ENCODE measurements at regions not wholly inside any gene's neighbourhood (a gene's known extent, or its start where the extent isn't known, plus 50 kb on each side); places are given as distances from the start of the nearest gene placed in this dataset.
A peak's percentile ranks its signal among the peaks of the same experiment; 100 is the strongest.

GRCh38 chr10:118193642-118194041 lies 146.9 kb upstream of the RAB11FIP2 start:
- Histone ChIP-seq H3K36me3 (no peaks in the 10 kb centered on the region), H4K20me1 (no peaks in the 10 kb centered on the region), H3K27ac (no peak overlapping the region), H3K4me2 (no peak overlapping the region), H3K4me3 (no peak overlapping the region), H3K9ac (no peak overlapping the region), H3K4me1 (peaks cover 5% of the 10 kb centered on the region; the same call in 1 of the 2 replicates), H3K9me3 (no peaks in the 10 kb centered on the region), H3K27me3 (no peaks in the 10 kb centered on the region)
- TF ChIP-seq Cebpa-rat (IDR thresholded peaks at IDR 0.05): no peak

- peaks cover 19% of the 10 kb centered on the region for H3K9me3 ChIP-seq
- no peak overlapping the region for H3K4me2 ChIP-seq
- no peak overlapping the region for H3K27ac ChIP-seq
- no peaks in the 10 kb centered on the region for H3K27me3 ChIP-seq
- H4K20me1 ChIP-seq: no peaks in the 10 kb centered on the region
- no peak for TF ChIP-seq Cebpa-rat (IDR thresholded peaks at IDR 0.05)
- H3K9ac ChIP-seq: no peak overlapping the region
- H3K36me3 ChIP-seq: no peaks in the 10 kb centered on the region
- no peak overlapping the region for H3K4me3 ChIP-seq
- H3K4me1 ChIP-seq: no peaks in the 10 kb centered on the region
Observed at GRCh38 chr10:118181021-118181420, 134.3 kb upstream of the RAB11FIP2 start.

- no peaks in the 10 kb centered on the region for H3K27me3 ChIP-seq
- H3K9me3 ChIP-seq: peaks cover 9% of the 10 kb centered on the region; the same call in 1 of the 2 replicates
- no peak overlapping the region for H3K9ac ChIP-seq
Observed at GRCh38 chr10:118175148-118175547, 128.4 kb upstream of the RAB11FIP2 start.

GRCh38 chr10:118173296-118173695 lies 126.6 kb upstream of the RAB11FIP2 start:
- H3K9me3 ChIP-seq: no peaks in the 10 kb centered on the region
- H3K27ac ChIP-seq: no peak overlapping the region
- H4K20me1 ChIP-seq: no peaks in the 10 kb centered on the region
- no peak overlapping the region for H3K4me2 ChIP-seq
- no peak overlapping the region for H3K4me3 ChIP-seq
- TF ChIP-seq Cebpa-rat (IDR thresholded peaks at IDR 0.05): no peak
- H3K9ac ChIP-seq: no peak overlapping the region
- no peaks in the 10 kb centered on the region for H3K27me3 ChIP-seq
- H3K36me3 ChIP-seq: no peaks in the 10 kb centered on the region
- H3K4me1 ChIP-seq: peaks cover 6% of the 10 kb centered on the region; the same call in 1 of the 2 replicates

More at GRCh38 chr10:118175148-118175547, 128.4 kb upstream of the RAB11FIP2 start:
- no peaks in the 10 kb centered on the region for H3K36me3 ChIP-seq
- peak; percentile 81; the same call in 1 of the 2 replicates for TF ChIP-seq Cebpa-rat (IDR thresholded peaks at IDR 0.05)
- no peak overlapping the region for H3K4me3 ChIP-seq
- no peaks in the 10 kb centered on the region for H4K20me1 ChIP-seq
- no peak overlapping the region for H3K4me2 ChIP-seq
- H3K4me1 ChIP-seq: no peaks in the 10 kb centered on the region
- no peak overlapping the region for H3K27ac ChIP-seq

- H3K27ac ChIP-seq: no peak overlapping the region
- peaks cover 6% of the 10 kb centered on the region; the same call in 1 of the 2 replicates for H3K4me1 ChIP-seq
- H3K4me3 ChIP-seq: no peak overlapping the region
- no peak for TF ChIP-seq Cebpa-rat (IDR thresholded peaks at IDR 0.05)
- no peaks in the 10 kb centered on the region for H3K27me3 ChIP-seq
- H4K20me1 ChIP-seq: no peaks in the 10 kb centered on the region
- no peak overlapping the region for H3K4me2 ChIP-seq
- no peak overlapping the region for H3K9ac ChIP-seq
- H3K36me3 ChIP-seq: no peaks in the 10 kb centered on the region
- H3K9me3 ChIP-seq: no peaks in the 10 kb centered on the region
Observed at GRCh38 chr10:118171861-118172260, 125.1 kb upstream of the RAB11FIP2 start.

GRCh38 chr10:118167056-118167700 lies 120.4 kb upstream of the RAB11FIP2 start:
- Histone ChIP-seq H3K4me3 (no peak overlapping the region), H3K4me1 (peaks cover 6% of the 10 kb centered on the region; the same call in 1 of the 2 replicates), H3K36me3 (no peaks in the 10 kb centered on the region), H3K27me3 (no peaks in the 10 kb centered on the region), H4K20me1 (no peaks in the 10 kb centered on the region), H3K4me2 (no peak overlapping the region), H3K27ac (no peak overlapping the region), H3K9me3 (no peaks in the 10 kb centered on the region), H3K9ac (no peak overlapping the region)
- no peak for TF ChIP-seq Cebpa-rat (IDR thresholded peaks at IDR 0.05)

- no peak overlapping the region for H3K27ac ChIP-seq
- TF ChIP-seq Cebpa-rat (IDR thresholded peaks at IDR 0.05): no peak
Observed at GRCh38 chr10:118163217-118163616, 116.5 kb upstream of the RAB11FIP2 start.

GRCh38 chr10:118161461-118162246 lies 114.9 kb upstream of the RAB11FIP2 start:
- Histone ChIP-seq H3K9ac (no peak overlapping the region), H4K20me1 (no peaks in the 10 kb centered on the region), H3K27me3 (no peaks in the 10 kb centered on the region), H3K4me2 (no peak overlapping the region), H3K4me3 (no peak overlapping the region), H3K27ac (no peak overlapping the region), H3K9me3 (no peaks in the 10 kb centered on the region), H3K36me3 (no peaks in the 10 kb centered on the region), H3K4me1 (no peaks in the 10 kb centered on the region)
- no peak for TF ChIP-seq Cebpa-rat (IDR thresholded peaks at IDR 0.05)

More at GRCh38 chr10:118163217-118163616, 116.5 kb upstream of the RAB11FIP2 start:
- Histone ChIP-seq H3K9me3 (no peaks in the 10 kb centered on the region), H4K20me1 (no peaks in the 10 kb centered on the region), H3K4me1 (no peaks in the 10 kb centered on the region), H3K9ac (no peak overlapping the region), H3K27me3 (no peaks in the 10 kb centered on the region), H3K4me2 (no peak overlapping the region), H3K4me3 (no peak overlapping the region), H3K36me3 (no peaks in the 10 kb centered on the region)

GRCh38 chr10:118153287-118153686 lies 106.5 kb upstream of the RAB11FIP2 start:
- peaks cover 7% of the 10 kb centered on the region; the same call in 1 of the 2 replicates for H3K9me3 ChIP-seq
- peaks cover 15% of the 10 kb centered on the region for H3K4me1 ChIP-seq
- TF ChIP-seq Cebpa-rat (IDR thresholded peaks at IDR 0.05): no peak
- H4K20me1 ChIP-seq: no peaks in the 10 kb centered on the region
- H3K9ac ChIP-seq: no peak overlapping the region
- no peak overlapping the region for H3K27ac ChIP-seq
- H3K27me3 ChIP-seq: no peaks in the 10 kb centered on the region
- peak overlapping the region; percentile 60 for H3K4me2 ChIP-seq
- no peaks in the 10 kb centered on the region for H3K36me3 ChIP-seq
- no peak overlapping the region for H3K4me3 ChIP-seq

GRCh38 chr10:118151461-118151860 lies 104.7 kb upstream of the RAB11FIP2 start:
- H3K4me3 ChIP-seq: no peak overlapping the region
- no peak overlapping the region for H3K27ac ChIP-seq
- H3K4me2 ChIP-seq: no peak overlapping the region
- H3K4me1 ChIP-seq: peaks cover 15% of the 10 kb centered on the region
- peaks cover 5% of the 10 kb centered on the region; the same call in 1 of the 2 replicates for H3K9me3 ChIP-seq
- H3K27me3 ChIP-seq: no peaks in the 10 kb centered on the region
- no peak overlapping the region for H3K9ac ChIP-seq
- H4K20me1 ChIP-seq: no peaks in the 10 kb centered on the region
- no peak for TF ChIP-seq Cebpa-rat (IDR thresholded peaks at IDR 0.05)
- H3K36me3 ChIP-seq: no peaks in the 10 kb centered on the region
